Chondrocyte (in vitro differentiated cells): ENCODE measurements at regions not wholly inside any gene's neighbourhood (a gene's known extent, or its start where the extent isn't known, plus 50 kb on each side); places are given as distances from the start of the nearest gene placed in this dataset.

ENCODE experiments used
- DNase-seq: peaks from one replicate; pipeline ENCODE4 v3.0.0; 2021; ENCODE audit warnings: mixed read lengths, low spot score
- H3K27ac Mint-ChIP-seq: one replicate; pipeline ENCODE4 v1.8.0; 2021; ENCODE audit warnings: mild to moderate bottlenecking, moderate library complexity, mixed read lengths; ENCODE audit not compliant: unreplicated experiment
- H3K27me3 Mint-ChIP-seq: 2 replicates; pipeline ENCODE4 v1.8.0; 2021; ENCODE audit warnings: low read depth, mixed read lengths
- H3K36me3 Mint-ChIP-seq: 2 replicates; pipeline ENCODE4 v1.8.0; 2021; ENCODE audit warnings: low read depth, mixed read lengths
- H3K4me1 Mint-ChIP-seq: 2 replicates; pipeline ENCODE4 v1.8.0; 2021; ENCODE audit warnings: low read depth, mild to moderate bottlenecking, mixed read lengths
- H3K4me3 Mint-ChIP-seq: one replicate; pipeline ENCODE4 v1.8.0; 2021; ENCODE audit warnings: mild to moderate bottlenecking, moderate library complexity, mixed read lengths; ENCODE audit not compliant: unreplicated experiment
- H3K9me3 Mint-ChIP-seq: 2 replicates; pipeline ENCODE4 v1.8.0; 2021; ENCODE audit warnings: low read depth, mixed read lengths
- CTCF ChIP-seq: fragments of 200-600 bp; sonication (generic); IDR thresholded peaks from 2 replicates; pipeline ENCODE4 v1.5.0; 2021; ENCODE audit warnings: antibody characterized with exemption, mild to moderate bottlenecking, moderate library complexity

- Mint-ChIP-seq H3K27me3 (no peaks in the 10 kb centered on the region), H3K27ac (no peak overlapping the region), H3K9me3 (no peaks in the 10 kb centered on the region), H3K4me1 (peaks cover 29% of the 10 kb centered on the region), H3K4me3 (no peak overlapping the region), H3K36me3 (no peaks in the 10 kb centered on the region)
- TF ChIP-seq CTCF = no peak
- peak; percentile 37 for DNase-seq
Observed at GRCh38 chr5:89315286-89316100, 432.5 kb upstream of the MEF2C start.

GRCh38 chr5:89313804-89314588 lies 431.0 kb upstream of the MEF2C start:
- H3K36me3 Mint-ChIP-seq = no peaks in the 10 kb centered on the region
- no peak overlapping the region for H3K27ac Mint-ChIP-seq
- DNase-seq = no peak
- no peak for TF ChIP-seq CTCF
- H3K27me3 Mint-ChIP-seq = no peaks in the 10 kb centered on the region
- no peaks in the 10 kb centered on the region for H3K9me3 Mint-ChIP-seq
- H3K4me1 Mint-ChIP-seq = peaks cover 29% of the 10 kb centered on the region
- no peak overlapping the region for H3K4me3 Mint-ChIP-seq

- H3K4me3 Mint-ChIP-seq = no peak overlapping the region
- DNase-seq = no peak
- H3K9me3 Mint-ChIP-seq = no peaks in the 10 kb centered on the region
- no peak overlapping the region for H3K27ac Mint-ChIP-seq
- no peaks in the 10 kb centered on the region for H3K27me3 Mint-ChIP-seq
- H3K36me3 Mint-ChIP-seq = no peaks in the 10 kb centered on the region
- H3K4me1 Mint-ChIP-seq = peaks cover 29% of the 10 kb centered on the region
- no peak for TF ChIP-seq CTCF
Observed at GRCh38 chr5:89313044-89313443, 430.1 kb upstream of the MEF2C start.

- H3K9me3 Mint-ChIP-seq = peaks cover 3% of the 10 kb centered on the region
- no peaks in the 10 kb centered on the region for H3K27me3 Mint-ChIP-seq
- TF ChIP-seq CTCF = no peak
- H3K4me1 Mint-ChIP-seq = peaks cover 14% of the 10 kb centered on the region
- no peak overlapping the region for H3K27ac Mint-ChIP-seq
- DNase-seq = no peak
- H3K4me3 Mint-ChIP-seq = no peak overlapping the region
- H3K36me3 Mint-ChIP-seq = no peaks in the 10 kb centered on the region
Observed at GRCh38 chr5:89309268-89309667, 426.3 kb upstream of the MEF2C start.

GRCh38 chr5:89308606-89309040 lies 425.6 kb upstream of the MEF2C start:
- no peak overlapping the region for H3K27ac Mint-ChIP-seq
- no peak for TF ChIP-seq CTCF
- H3K4me3 Mint-ChIP-seq = no peak overlapping the region
- H3K9me3 Mint-ChIP-seq = peaks cover 3% of the 10 kb centered on the region
- no peaks in the 10 kb centered on the region for H3K36me3 Mint-ChIP-seq
- no peaks in the 10 kb centered on the region for H3K27me3 Mint-ChIP-seq
- H3K4me1 Mint-ChIP-seq = peaks cover 7% of the 10 kb centered on the region
- no peak for DNase-seq
